ENCODE measurements at regions not wholly inside any gene's neighbourhood (a gene's known extent, or its start where the extent isn't known, plus 50 kb on each side); places are given as distances from the start of the nearest gene placed in this dataset.
"Not testable (repeated sequence)": the region's sequence is repeated elsewhere in the genome, so short reads cannot be mapped to it uniquely, and the experiment has no call there.

GRCh38 chr2:239800785-239801386 is 224.3 kb downstream of the NDUFA10 start:
- Histone ChIP-seq H2AFZ (ENCODE audit: control insufficient read depth, low read length) (no peak overlapping the region), H3K4me1 (ENCODE audit: control insufficient read depth, extremely low read depth, insufficient read depth, low read length) (no peaks in the 10 kb centered on the region), H3K9me3 (ENCODE audit: control insufficient read depth, low read depth, low read length) (no peaks in the 10 kb centered on the region), H3K27me3 (ENCODE audit: control insufficient read depth, extremely low read depth, insufficient read depth, low read length) (no peaks in the 10 kb centered on the region), H4K20me1 (ENCODE audit: control insufficient read depth, extremely low read depth, insufficient read depth, low read length) (no peaks in the 10 kb centered on the region), H3K4me2 (ENCODE audit: control insufficient read depth, extremely low read depth, insufficient read depth, low read depth, low read length) (no peak overlapping the region), H3K9me1 (ENCODE audit: control insufficient read depth, extremely low read depth, insufficient read depth, low read length) (no peaks in the 10 kb centered on the region), H3K27ac (ENCODE audit: control insufficient read depth, insufficient read depth, low read length) (no peak overlapping the region), H3K36me3 (ENCODE audit: control insufficient read depth in 2 of 2, extremely low read depth in 1 of 2, insufficient read depth in 2 of 2, low read length in 2 of 2) (no peaks in the 10 kb centered on the region), H3K79me2 (ENCODE audit: control insufficient read depth, insufficient read depth, low read length) (no peaks in the 10 kb centered on the region), H3K4me3 (ENCODE audit: control insufficient read depth in 2 of 3, extremely low read depth in 1 of 3, insufficient read depth in 2 of 3, low read depth in 1 of 3, low read length in 3 of 3) (no peak overlapping the region), H3K9ac (ENCODE audit: control insufficient read depth, extremely low read depth, insufficient read depth, low read length) (no peak overlapping the region)
- DNase-seq (ENCODE audit: low read depth, low spot score) (no peak), FAIRE-seq (no peak)
- dilution Hi-C loops (cut with MboI; ENCODE audit: extremely low pct_ligation_motif_present, low sequenced_read_pairs): no loop called here
- no peak for TF ChIP-seq EZH2 (IDR thresholded peaks at IDR 0.05; ENCODE audit: low read length)
- TF ChIP-seq, protein P1, sequence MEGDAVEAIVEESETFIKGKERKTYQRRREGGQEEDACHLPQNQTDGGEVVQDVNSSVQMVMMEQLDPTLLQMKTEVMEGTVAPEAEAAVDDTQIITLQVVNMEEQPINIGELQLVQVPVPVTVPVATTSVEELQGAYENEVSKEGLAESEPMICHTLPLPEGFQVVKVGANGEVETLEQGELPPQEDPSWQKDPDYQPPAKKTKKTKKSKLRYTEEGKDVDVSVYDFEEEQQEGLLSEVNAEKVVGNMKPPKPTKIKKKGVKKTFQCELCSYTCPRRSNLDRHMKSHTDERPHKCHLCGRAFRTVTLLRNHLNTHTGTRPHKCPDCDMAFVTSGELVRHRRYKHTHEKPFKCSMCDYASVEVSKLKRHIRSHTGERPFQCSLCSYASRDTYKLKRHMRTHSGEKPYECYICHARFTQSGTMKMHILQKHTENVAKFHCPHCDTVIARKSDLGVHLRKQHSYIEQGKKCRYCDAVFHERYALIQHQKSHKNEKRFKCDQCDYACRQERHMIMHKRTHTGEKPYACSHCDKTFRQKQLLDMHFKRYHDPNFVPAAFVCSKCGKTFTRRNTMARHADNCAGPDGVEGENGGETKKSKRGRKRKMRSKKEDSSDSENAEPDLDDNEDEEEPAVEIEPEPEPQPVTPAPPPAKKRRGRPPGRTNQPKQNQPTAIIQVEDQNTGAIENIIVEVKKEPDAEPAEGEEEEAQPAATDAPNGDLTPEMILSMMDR (optimal IDR thresholded peaks at IDR 0.05 in 1 of 3, IDR thresholded peaks at IDR 0.05 in 1 of 3, conservative IDR thresholded peaks at IDR 0.05 in 1 of 3; ENCODE audit: extremely low read depth in 1 of 3, insufficient read depth in 2 of 3, low read length in 3 of 3): no peak

DNA sequence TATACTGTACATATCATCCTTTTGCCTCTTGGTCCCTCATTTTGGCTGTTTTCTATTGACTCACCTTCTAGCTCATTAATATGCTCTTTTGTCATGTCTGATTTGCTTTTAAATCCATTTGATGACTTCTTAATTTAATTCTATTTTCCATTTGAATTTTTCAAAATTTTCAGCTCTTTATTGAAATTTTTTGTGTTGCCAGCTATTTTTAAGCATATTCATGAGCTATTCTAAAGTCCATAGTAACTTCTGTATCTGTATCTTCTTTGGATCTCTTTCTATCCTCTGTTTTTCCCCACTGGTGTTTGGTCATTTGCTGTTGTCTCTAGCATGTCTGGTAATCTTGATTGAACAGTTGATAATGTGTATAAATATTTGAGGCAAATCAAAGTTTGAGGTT is 227.8 kb downstream of the NDUFA10 start:
- no peaks in the 10 kb centered on the region for H3K9me3 ChIP-seq (ENCODE audit: control insufficient read depth, low read depth, low read length)
- no peaks in the 10 kb centered on the region for H3K4me1 ChIP-seq (ENCODE audit: control insufficient read depth, extremely low read depth, insufficient read depth, low read length)
- H2AFZ ChIP-seq (ENCODE audit: control insufficient read depth, low read length): no peak overlapping the region
- no peaks in the 10 kb centered on the region for H3K79me2 ChIP-seq (ENCODE audit: control insufficient read depth, insufficient read depth, low read length)
- no peaks in the 10 kb centered on the region for H3K9me1 ChIP-seq (ENCODE audit: control insufficient read depth, extremely low read depth, insufficient read depth, low read length)
- H4K20me1 ChIP-seq (ENCODE audit: control insufficient read depth, extremely low read depth, insufficient read depth, low read length): no peaks in the 10 kb centered on the region
- peaks cover 6% of the 10 kb centered on the region for H3K27me3 ChIP-seq (ENCODE audit: control insufficient read depth, extremely low read depth, insufficient read depth, low read length)
- DNase-seq (ENCODE audit: low read depth, low spot score) (no peak), FAIRE-seq (no peak)
- H3K27ac ChIP-seq (ENCODE audit: control insufficient read depth, insufficient read depth, low read length): no peak overlapping the region
- H3K9ac ChIP-seq (ENCODE audit: control insufficient read depth, extremely low read depth, insufficient read depth, low read length): no peak overlapping the region
- no peak overlapping the region for H3K4me3 ChIP-seq (ENCODE audit: control insufficient read depth in 2 of 3, extremely low read depth in 1 of 3, insufficient read depth in 2 of 3, low read depth in 1 of 3, low read length in 3 of 3)
- dilution Hi-C loops (cut with MboI; ENCODE audit: extremely low pct_ligation_motif_present, low sequenced_read_pairs): no loop called here
- H3K4me2 ChIP-seq (ENCODE audit: control insufficient read depth, extremely low read depth, insufficient read depth, low read depth, low read length): no peak overlapping the region
- H3K36me3 ChIP-seq (ENCODE audit: control insufficient read depth in 2 of 2, extremely low read depth in 1 of 2, insufficient read depth in 2 of 2, low read length in 2 of 2): no peaks in the 10 kb centered on the region
- TF ChIP-seq, protein P1 (optimal IDR thresholded peaks at IDR 0.05 in 1 of 3, IDR thresholded peaks at IDR 0.05 in 1 of 3, conservative IDR thresholded peaks at IDR 0.05 in 1 of 3; ENCODE audit: extremely low read depth in 1 of 3, insufficient read depth in 2 of 3, low read length in 3 of 3): no peak
- no peak for TF ChIP-seq EZH2 (IDR thresholded peaks at IDR 0.05; ENCODE audit: low read length)

DNA sequence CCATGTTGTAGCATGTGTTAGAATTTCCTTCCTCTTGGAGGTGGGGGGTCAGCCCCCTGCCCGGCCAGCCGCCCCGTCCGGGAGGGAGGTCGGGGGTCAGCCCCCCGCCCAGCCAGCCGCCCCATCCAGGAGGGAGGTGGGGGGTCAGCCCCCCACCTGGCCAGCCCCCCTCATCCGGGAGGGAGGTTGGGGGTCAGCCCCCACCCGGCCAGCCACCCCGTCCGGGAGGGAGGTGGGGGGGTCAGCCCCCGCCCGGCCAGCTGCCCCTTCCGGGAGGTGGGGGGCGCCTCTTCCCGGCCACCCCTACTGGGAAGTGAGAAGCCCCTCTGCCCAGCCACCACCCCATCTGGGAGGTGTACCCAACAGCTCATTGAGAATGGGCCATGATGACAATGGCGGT is 229.4 kb downstream of the NDUFA10 start:
- H3K27me3 ChIP-seq (ENCODE audit: control insufficient read depth, extremely low read depth, insufficient read depth, low read length): peaks cover 12% of the 10 kb centered on the region
- H3K9me1 ChIP-seq (ENCODE audit: control insufficient read depth, extremely low read depth, insufficient read depth, low read length); H3K9ac ChIP-seq (ENCODE audit: control insufficient read depth, extremely low read depth, insufficient read depth, low read length); H2AFZ ChIP-seq (ENCODE audit: control insufficient read depth, low read length); H3K36me3 ChIP-seq (ENCODE audit: control insufficient read depth in 2 of 2, extremely low read depth in 1 of 2, insufficient read depth in 2 of 2, low read length in 2 of 2); DNase-seq (ENCODE audit: low read depth, low spot score); H3K4me1 ChIP-seq (ENCODE audit: control insufficient read depth, extremely low read depth, insufficient read depth, low read length); H4K20me1 ChIP-seq (ENCODE audit: control insufficient read depth, extremely low read depth, insufficient read depth, low read length); H3K4me2 ChIP-seq (ENCODE audit: control insufficient read depth, extremely low read depth, insufficient read depth, low read depth, low read length); FAIRE-seq; H3K4me3 ChIP-seq (ENCODE audit: control insufficient read depth in 2 of 3, extremely low read depth in 1 of 3, insufficient read depth in 2 of 3, low read depth in 1 of 3, low read length in 3 of 3); H3K79me2 ChIP-seq (ENCODE audit: control insufficient read depth, insufficient read depth, low read length); dilution Hi-C loops (cut with MboI; ENCODE audit: extremely low pct_ligation_motif_present, low sequenced_read_pairs); H3K27ac ChIP-seq (ENCODE audit: control insufficient read depth, insufficient read depth, low read length); H3K9me3 ChIP-seq (ENCODE audit: control insufficient read depth, low read depth, low read length): not testable (repeated sequence)

Data from keratinocyte (primary cell).